DND-41 (cell line): ENCODE measurements at regions not wholly inside any gene's neighbourhood (a gene's known extent, or its start where the extent isn't known, plus 50 kb on each side); places are given as distances from the start of the nearest gene placed in this dataset.

Experiments used
- CTCF ChIP-seq: IDR thresholded peaks from 2 replicates; pipeline ENCODE4 v1.5.1; 2012; ENCODE audit warnings: borderline replicate concordance, low read length, moderate library complexity, mild to moderate bottlenecking; ENCODE audit not compliant: poor library complexity, severe bottlenecking; ENCODE audit errors: extremely low read depth
- EZH2 ChIP-seq: IDR thresholded peaks from 3 replicates; pipeline ENCODE4 v1.6.1; 2012; ENCODE audit warnings: borderline replicate concordance, low read depth, mild to moderate bottlenecking, moderate library complexity, low read length, inconsistent platforms; ENCODE audit not compliant: severe bottlenecking

- TF ChIP-seq CTCF (no peak), EZH2 (no peak)
Observed at GRCh38 chr17:69856946-69857345, 218.1 kb upstream of the KCNJ16 start.
